Caco-2 (cell line): ENCODE measurements at regions not wholly inside any gene's neighbourhood (a gene's known extent, or its start where the extent isn't known, plus 50 kb on each side); places are given as distances from the start of the nearest gene placed in this dataset.

Source experiments
- BruUV-seq: library from RNA; stranded (reverse); fragments of 400-500 nt; replicated peaks from 2 replicates; lab custom pipeline; 2021; lab: Mats Ljungman, UMichigan
- CTCF ChIA-PET: fragments of 300-600 bp; sonication (Branson Sonifier 250); formaldehyde crosslinking; loops from one replicate; lab custom pipeline; 2022; ENCODE audit warnings: antibody characterized with exemption; lab: Charles Lee
- POLR2A ChIA-PET: fragments of 300-600 bp; sonication (Branson Sonifier 250); formaldehyde crosslinking; loops from one replicate; lab custom pipeline; 2022; ENCODE audit warnings: antibody characterized with exemption; lab: Charles Lee
- DNase-seq, 2 experiments: peaks; one replicate each; pipeline versions ENCODE4 v3.0.0 to v3.0.0-alpha.2; 2020 to 2022
- H3K27me3 ChIP-seq: replicated peaks from 2 replicates; pipeline ENCODE4 v1.6.0; 2011; ENCODE audit warnings: low read length; ENCODE audit not compliant: control insufficient read depth, insufficient read depth
- H3K36me3 ChIP-seq: 2 replicates; pipeline ENCODE4 v1.5.1; 2011; ENCODE audit warnings: low read length; ENCODE audit not compliant: control insufficient read depth, insufficient read depth
- H3K4me1 ChIP-seq: fragments of 250-450 bp; sonication (Bioruptor Pico); 2 replicates; pipeline ENCODE4 v1.5.1; 2020; ENCODE audit warnings: mild to moderate bottlenecking
- H3K4me3 ChIP-seq: 2 replicates; pipeline ENCODE4 v1.5.1; 2011; ENCODE audit warnings: low read depth, mild to moderate bottlenecking, control low read depth, low read length
- H3K9me3 ChIP-seq: fragments of 250-450 bp; sonication (Bioruptor Pico); 2 replicates; pipeline ENCODE4 v1.5.1; 2020; ENCODE audit warnings: mild to moderate bottlenecking, moderate library complexity
- H3K27ac Mint-ChIP-seq: one replicate; pipeline ENCODE4 v1.8.0; 2022; ENCODE audit warnings: mixed read lengths; ENCODE audit not compliant: unreplicated experiment
- H3K27me3 Mint-ChIP-seq: one replicate; pipeline ENCODE4 v1.8.0; 2022; ENCODE audit warnings: mixed read lengths; ENCODE audit not compliant: insufficient read depth, unreplicated experiment
- H3K36me3 Mint-ChIP-seq: one replicate; pipeline ENCODE4 v1.8.0; 2022; ENCODE audit warnings: mild to moderate bottlenecking, mixed read lengths; ENCODE audit not compliant: insufficient read depth, unreplicated experiment
- H3K4me1 Mint-ChIP-seq: one replicate; pipeline ENCODE4 v1.8.0; 2022; ENCODE audit warnings: low read depth, mixed read lengths; ENCODE audit not compliant: unreplicated experiment
- H3K4me3 Mint-ChIP-seq: one replicate; pipeline ENCODE4 v1.8.0; 2022; ENCODE audit warnings: mild to moderate bottlenecking, moderate library complexity, mixed read lengths; ENCODE audit not compliant: unreplicated experiment
- H3K9me3 Mint-ChIP-seq: one replicate; pipeline ENCODE4 v1.8.0; 2022; ENCODE audit warnings: mixed read lengths; ENCODE audit not compliant: unreplicated experiment
- CTCF ChIP-seq, 2 experiments: fragments of 200-600 bp in 1 of 2; IDR thresholded peaks; 1 replicate in 1 of 2; 2 replicates in 1 of 2; pipeline versions ENCODE4 v1.5.1 to v1.8.0; 2011 to 2022; ENCODE audit warnings: antibody characterized with exemption in 1 of 2, control low read depth in 1 of 2, inconsistent platforms in 1 of 2, low read depth in 1 of 2, low read length in 1 of 2, mild to moderate bottlenecking in 1 of 2, moderate library complexity in 1 of 2; ENCODE audit not compliant: insufficient read depth in 1 of 2, severe bottlenecking in 1 of 2, unreplicated experiment in 1 of 2
- intact Hi-C: fragments of 100-400 bp; cut with micrococcal nuclease; formaldehyde crosslinking; loops from one replicate; pipeline ENCODE4 v1.10.0; 2022; ENCODE audit not compliant: unreplicated experiment

DNA sequence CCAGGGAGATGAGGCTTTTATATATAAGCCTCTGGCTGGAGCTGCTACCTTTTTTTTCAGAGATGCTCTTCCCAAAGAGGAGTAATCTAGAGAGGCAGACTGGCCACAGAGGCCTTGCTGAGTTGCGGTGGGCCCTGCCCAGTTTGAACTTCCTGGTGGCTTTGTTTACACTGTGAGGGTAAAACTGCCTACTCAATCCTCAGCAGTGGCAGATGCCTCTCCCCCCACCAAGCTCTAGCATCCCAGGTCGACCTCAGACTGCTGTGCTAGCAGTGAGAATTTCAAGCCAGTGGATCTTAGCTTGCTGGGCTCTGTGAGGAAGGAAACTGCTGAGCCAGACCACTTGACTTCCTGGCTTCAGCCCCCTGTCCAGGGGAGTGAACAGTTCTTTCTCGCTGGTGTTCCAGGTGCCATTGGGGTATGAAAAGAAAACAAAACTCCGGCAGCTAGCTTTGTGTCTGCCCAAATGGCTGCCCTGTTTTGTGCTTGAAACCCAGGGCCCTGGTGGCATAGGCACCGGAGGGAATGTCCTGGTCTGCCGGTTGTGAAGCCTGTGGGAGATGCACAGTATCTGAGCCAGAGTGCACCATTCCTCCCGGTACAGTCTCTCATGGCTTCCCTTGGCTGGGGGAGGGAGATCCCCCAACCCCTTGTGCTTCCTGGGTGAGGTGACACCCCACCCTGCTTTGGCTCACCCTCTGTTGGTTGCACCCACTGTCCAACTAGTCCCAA is 219.5 kb upstream of the IZUMO3 start:
- POLR2A ChIA-PET, result no interaction called here

GRCh38 chr9:24738421-24738961 is 192.8 kb upstream of the IZUMO3 start:
- H3K4me3 Mint-ChIP-seq, result no peak overlapping the region
- no peaks in the 10 kb centered on the region for H3K27me3 Mint-ChIP-seq
- H3K4me3 ChIP-seq, result no peak overlapping the region
- H3K9me3 Mint-ChIP-seq, result no peaks in the 10 kb centered on the region
- no peak overlapping the region for H3K27ac Mint-ChIP-seq
- no peak for DNase-seq
- H3K9me3 ChIP-seq, result no peaks in the 10 kb centered on the region
- ChIA-PET POLR2A (no interaction called here), CTCF (no interaction called here)
- TF ChIP-seq CTCF (IDR thresholded peaks at IDR 0.05; ENCODE audit: insufficient read depth in 1 of 2, low read depth in 1 of 2, low read length in 1 of 2, severe bottlenecking in 1 of 2, unreplicated experiment in 1 of 2), result no peak
- no TSS peak for BruUV-seq
- H3K27me3 ChIP-seq, result no peaks in the 10 kb centered on the region
- intact Hi-C loops, result no loop called here
- H3K36me3 ChIP-seq, result no peaks in the 10 kb centered on the region
- no peaks in the 10 kb centered on the region for H3K4me1 Mint-ChIP-seq
- no peaks in the 10 kb centered on the region for H3K36me3 Mint-ChIP-seq
- no peaks in the 10 kb centered on the region for H3K4me1 ChIP-seq

More for the DNA sequence above, 219.5 kb upstream of the IZUMO3 start:
- no peaks in the 10 kb centered on the region for H3K36me3 Mint-ChIP-seq
- DNase-seq, result no peak
- Histone ChIP-seq H3K4me1 (no peaks in the 10 kb centered on the region), H3K9me3 (no peaks in the 10 kb centered on the region), H3K36me3 (no peaks in the 10 kb centered on the region), H3K27me3 (no peaks in the 10 kb centered on the region), H3K4me3 (no peak overlapping the region)
- H3K9me3 Mint-ChIP-seq, result peaks cover 17% of the 10 kb centered on the region
- H3K27ac Mint-ChIP-seq, result no peak overlapping the region
- intact Hi-C loops, result no loop called here
- H3K27me3 Mint-ChIP-seq, result no peaks in the 10 kb centered on the region
- TF ChIP-seq CTCF (IDR thresholded peaks at IDR 0.05; ENCODE audit: insufficient read depth in 1 of 2, low read depth in 1 of 2, low read length in 1 of 2, severe bottlenecking in 1 of 2, unreplicated experiment in 1 of 2), result no peak
- H3K4me3 Mint-ChIP-seq, result no peak overlapping the region
- BruUV-seq, result no TSS peak
- H3K4me1 Mint-ChIP-seq, result no peaks in the 10 kb centered on the region
- CTCF ChIA-PET, result no interaction called here

- Histone ChIP-seq H3K9me3 (no peaks in the 10 kb centered on the region), H3K36me3 (no peaks in the 10 kb centered on the region), H3K27me3 (no peaks in the 10 kb centered on the region), H3K4me3 (no peak overlapping the region), H3K4me1 (no peaks in the 10 kb centered on the region)
- intact Hi-C loops, result no loop called here
- ChIA-PET POLR2A (no interaction called here), CTCF (no interaction called here)
- TF ChIP-seq CTCF (IDR thresholded peaks at IDR 0.05; ENCODE audit: insufficient read depth in 1 of 2, low read depth in 1 of 2, low read length in 1 of 2, severe bottlenecking in 1 of 2, unreplicated experiment in 1 of 2), result no peak
- no peak overlapping the region for H3K27ac Mint-ChIP-seq
- no peaks in the 10 kb centered on the region for H3K36me3 Mint-ChIP-seq
- BruUV-seq, result no TSS peak
- no peak overlapping the region for H3K4me3 Mint-ChIP-seq
- H3K27me3 Mint-ChIP-seq, result no peaks in the 10 kb centered on the region
- DNase-seq, result no peak
- no peaks in the 10 kb centered on the region for H3K9me3 Mint-ChIP-seq
- H3K4me1 Mint-ChIP-seq, result no peaks in the 10 kb centered on the region
Measured at GRCh38 chr9:24731754-24732153, 186.1 kb upstream of the IZUMO3 start.
